BJ (cell line): ENCODE measurements at regions not wholly inside any gene's neighbourhood (a gene's known extent, or its start where the extent isn't known, plus 50 kb on each side); places are given as distances from the start of the nearest gene placed in this dataset.

Source experiments
- CTCF ChIA-PET: fragments of 350-600 bp; formaldehyde crosslinking; extraction: SDS; loops from one replicate; lab custom pipeline; 2021; ENCODE audit warnings: antibody characterized with exemption, inconsistent platforms; lab: Yijun Ruan, JAX
- POLR2A ChIA-PET: fragments of 300-600 bp; sonication (Branson Sonifier 250); formaldehyde crosslinking; extraction: SDS; loops from one replicate; lab custom pipeline; 2021; ENCODE audit warnings: antibody characterized with exemption; lab: Charles Lee
- DNase-seq: peaks from one replicate; pipeline ENCODE4 v3.0.0-alpha.2; 2011; ENCODE audit warnings: low read depth
- H3K27me3 ChIP-seq: 2 replicates; pipeline ENCODE4 v1.6.0; 2011; ENCODE audit warnings: low read length; ENCODE audit not compliant: control insufficient read depth, insufficient read depth
- H3K36me3 ChIP-seq: 2 replicates; pipeline ENCODE4 v1.5.1; 2011; ENCODE audit warnings: low read length; ENCODE audit not compliant: control insufficient read depth, insufficient read depth
- H3K4me3 ChIP-seq: 2 replicates; pipeline ENCODE4 v1.5.1; 2011; ENCODE audit warnings: low read depth, mild to moderate bottlenecking, control low read depth, low read length
- TF ChIP-seq, protein P1 (sequence below): IDR thresholded peaks from 2 replicates; pipeline ENCODE4 v1.5.1; 2011; ENCODE audit warnings: low read depth, mild to moderate bottlenecking, control low read depth, inconsistent platforms, low read length, moderate library complexity; ENCODE audit not compliant: insufficient read depth

GRCh38 chr6:43980004-43980795, 147.1 kb downstream of the MRPL14 start:
- ChIA-PET POLR2A (no interaction called here), CTCF (interaction anchor here (1.1 kb wide), 1 partner anchor 15 kb away, joined by 3 read pairs; no protein-coding TSS in a partner anchor)
- DNase-seq: no peak
- H3K27me3 ChIP-seq: no peaks in the 10 kb centered on the region
- no peak overlapping the region for H3K4me3 ChIP-seq
- TF ChIP-seq, protein P1, sequence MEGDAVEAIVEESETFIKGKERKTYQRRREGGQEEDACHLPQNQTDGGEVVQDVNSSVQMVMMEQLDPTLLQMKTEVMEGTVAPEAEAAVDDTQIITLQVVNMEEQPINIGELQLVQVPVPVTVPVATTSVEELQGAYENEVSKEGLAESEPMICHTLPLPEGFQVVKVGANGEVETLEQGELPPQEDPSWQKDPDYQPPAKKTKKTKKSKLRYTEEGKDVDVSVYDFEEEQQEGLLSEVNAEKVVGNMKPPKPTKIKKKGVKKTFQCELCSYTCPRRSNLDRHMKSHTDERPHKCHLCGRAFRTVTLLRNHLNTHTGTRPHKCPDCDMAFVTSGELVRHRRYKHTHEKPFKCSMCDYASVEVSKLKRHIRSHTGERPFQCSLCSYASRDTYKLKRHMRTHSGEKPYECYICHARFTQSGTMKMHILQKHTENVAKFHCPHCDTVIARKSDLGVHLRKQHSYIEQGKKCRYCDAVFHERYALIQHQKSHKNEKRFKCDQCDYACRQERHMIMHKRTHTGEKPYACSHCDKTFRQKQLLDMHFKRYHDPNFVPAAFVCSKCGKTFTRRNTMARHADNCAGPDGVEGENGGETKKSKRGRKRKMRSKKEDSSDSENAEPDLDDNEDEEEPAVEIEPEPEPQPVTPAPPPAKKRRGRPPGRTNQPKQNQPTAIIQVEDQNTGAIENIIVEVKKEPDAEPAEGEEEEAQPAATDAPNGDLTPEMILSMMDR: no peak
- H3K36me3 ChIP-seq: no peaks in the 10 kb centered on the region

DNA sequence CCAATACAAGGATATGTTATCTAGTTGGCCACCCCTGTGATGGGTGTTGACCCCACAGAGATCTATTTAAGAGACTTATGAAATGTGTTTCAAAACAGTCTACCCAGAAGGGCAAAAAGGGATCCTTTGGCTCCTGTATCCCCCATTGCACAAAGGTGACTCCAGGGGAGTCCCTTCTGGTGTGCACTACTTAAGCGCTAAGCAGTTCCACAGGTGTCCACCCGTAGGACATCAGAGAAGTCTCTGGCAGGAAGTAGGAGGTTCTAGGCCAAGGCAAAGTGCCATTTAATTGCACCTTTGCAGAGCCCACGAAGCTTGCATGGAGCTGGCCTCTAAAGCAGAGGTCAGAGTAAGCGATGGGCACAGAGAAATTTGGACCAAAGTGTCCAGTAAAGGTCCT, 147.7 kb downstream of the MRPL14 start:
- ChIA-PET POLR2A (no interaction called here), CTCF (interaction anchor here (1.1 to 1.8 kb wide), 4 partner anchors 11 to 114 kb away, joined by 3 to 6 read pairs (median 3); no protein-coding TSS in a partner anchor)
- Histone ChIP-seq H3K36me3 (no peaks in the 10 kb centered on the region), H3K27me3 (no peaks in the 10 kb centered on the region), H3K4me3 (no peak overlapping the region)
- TF ChIP-seq, protein P1: no peak
- DNase-seq: no peak

- no peaks in the 10 kb centered on the region for H3K27me3 ChIP-seq
- no peak overlapping the region for H3K4me3 ChIP-seq
- ChIA-PET CTCF (interaction anchor here (1.0 to 1.8 kb wide), 5 partner anchors 12 to 113 kb away, joined by 3 to 6 read pairs (median 3); no protein-coding TSS in a partner anchor), POLR2A (no interaction called here)
- H3K36me3 ChIP-seq: no peaks in the 10 kb centered on the region
- DNase-seq: no peak
- TF ChIP-seq, protein P1: no peak
Observed at GRCh38 chr6:43978473-43979346, 148.5 kb downstream of the MRPL14 start.

DNA sequence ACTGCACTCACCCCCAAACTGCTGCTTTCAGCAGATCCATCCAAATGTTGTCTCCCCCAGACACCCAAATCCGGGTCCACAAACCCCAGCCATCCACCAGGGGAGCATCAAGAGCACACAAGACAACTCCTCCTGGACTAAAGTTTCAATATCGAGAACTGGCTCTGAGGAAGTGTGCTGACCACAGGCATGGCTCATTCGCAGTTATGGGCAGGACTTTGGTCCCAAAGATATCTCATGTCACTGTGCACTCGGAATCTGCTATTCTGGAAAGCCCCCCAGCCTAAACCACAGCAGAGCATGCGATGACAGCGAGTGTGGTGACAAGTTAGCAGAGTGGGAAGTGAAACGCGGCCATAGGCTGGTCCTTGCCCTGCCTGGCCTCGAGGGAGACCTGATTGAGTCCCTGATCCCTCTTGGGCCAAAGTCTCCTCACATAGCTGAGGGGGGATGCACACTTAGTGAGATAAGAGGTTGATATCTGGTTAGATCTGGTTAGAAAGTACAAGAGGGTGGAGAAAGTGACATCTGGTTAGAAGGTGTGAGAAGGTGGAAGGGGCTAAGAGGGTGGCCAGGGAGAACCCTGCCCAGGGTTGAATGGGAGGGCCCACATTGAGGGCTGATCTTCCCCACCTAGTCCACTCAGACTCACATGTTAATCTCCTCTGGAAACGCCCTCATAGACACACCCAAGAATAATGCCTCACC, 149.7 kb downstream of the MRPL14 start:
- no peaks in the 10 kb centered on the region for H3K27me3 ChIP-seq
- ChIA-PET CTCF (interaction anchor here (1.0 kb wide), 1 partner anchor 19 kb away, joined by 3 read pairs; no protein-coding TSS in a partner anchor), POLR2A (no interaction called here)
- DNase-seq: no peak
- TF ChIP-seq, protein P1: no peak
- H3K4me3 ChIP-seq: no peak overlapping the region
- H3K36me3 ChIP-seq: no peaks in the 10 kb centered on the region
